RWPE2 (cell line): ENCODE measurements at regions not wholly inside any gene's neighbourhood (a gene's known extent, or its start where the extent isn't known, plus 50 kb on each side); places are given as distances from the start of the nearest gene placed in this dataset.

ENCODE experiments used
- ATAC-seq: fragments of 200-7000 bp; cut with Tn5 transposase; 3 replicates; pipeline ENCODE4 v1.9.1; 2021; ENCODE audit warnings: low read depth
- DNase-seq: peaks from one replicate; pipeline ENCODE4 v3.0.0-alpha.2; 2020; ENCODE audit warnings: low spot score
- H3K27ac ChIP-seq: fragments of 450-650 bp; 2 replicates; pipeline ENCODE4 v1.5.1; 2017; ENCODE audit warnings: mild to moderate bottlenecking; ENCODE audit not compliant: poor library complexity, severe bottlenecking
- H3K27me3 ChIP-seq: fragments of 250-450 bp; sonication (Bioruptor Pico); 2 replicates; pipeline ENCODE4 v1.5.1; 2021; ENCODE audit warnings: mild to moderate bottlenecking, moderate library complexity; ENCODE audit not compliant: insufficient read depth, poor library complexity, severe bottlenecking
- H3K36me3 ChIP-seq: fragments of 250-450 bp; sonication (Bioruptor Pico); 2 replicates; pipeline ENCODE4 v1.5.1; 2020; ENCODE audit warnings: low read depth, mild to moderate bottlenecking, moderate library complexity
- H3K4me1 ChIP-seq: fragments of 250-450 bp; sonication (Bioruptor Pico); 2 replicates; pipeline ENCODE4 v1.5.1; 2021; ENCODE audit warnings: mild to moderate bottlenecking, moderate library complexity; ENCODE audit not compliant: insufficient read depth, poor library complexity, severe bottlenecking
- H3K4me3 ChIP-seq: fragments of 250-450 bp; sonication (Bioruptor Pico); 2 replicates; pipeline ENCODE4 v1.5.1; 2021; ENCODE audit warnings: mild to moderate bottlenecking, moderate library complexity; ENCODE audit not compliant: severe bottlenecking
- H3K9me3 ChIP-seq: fragments of 250-450 bp; sonication (Bioruptor Pico); 2 replicates; pipeline ENCODE4 v1.5.1; 2021; ENCODE audit warnings: mild to moderate bottlenecking, moderate library complexity; ENCODE audit not compliant: severe bottlenecking
- CTCF ChIP-seq: fragments of 450-650 bp; IDR thresholded peaks from one replicate; pipeline ENCODE4 v1.5.1; 2017; ENCODE audit warnings: mild to moderate bottlenecking, moderate library complexity; ENCODE audit not compliant: poor library complexity, severe bottlenecking

GRCh38 chr14:80446356-80446755 is 235.1 kb upstream of the DIO2 start:
- Histone ChIP-seq H3K4me1 (no peaks in the 10 kb centered on the region), H3K27me3 (no peaks in the 10 kb centered on the region), H3K36me3 (no peaks in the 10 kb centered on the region), H3K4me3 (no peak overlapping the region), H3K27ac (no peak overlapping the region), H3K9me3 (no peaks in the 10 kb centered on the region)
- no peak for TF ChIP-seq CTCF
- ATAC-seq (no peak), DNase-seq (no peak)

GRCh38 chr14:80445605-80446004 is 234.3 kb upstream of the DIO2 start:
- no peak for TF ChIP-seq CTCF
- DNase-seq (no peak), ATAC-seq (no peak)
- H3K27me3 ChIP-seq = no peaks in the 10 kb centered on the region
- H3K27ac ChIP-seq = no peak overlapping the region
- H3K4me1 ChIP-seq = no peaks in the 10 kb centered on the region
- H3K4me3 ChIP-seq = no peak overlapping the region
- no peaks in the 10 kb centered on the region for H3K9me3 ChIP-seq
- H3K36me3 ChIP-seq = no peaks in the 10 kb centered on the region

GRCh38 chr14:80434574-80435321 is 223.4 kb upstream of the DIO2 start:
- Histone ChIP-seq H3K36me3 (no peaks in the 10 kb centered on the region), H3K4me3 (no peak overlapping the region), H3K27ac (no peak overlapping the region), H3K4me1 (peaks cover 4% of the 10 kb centered on the region), H3K9me3 (no peaks in the 10 kb centered on the region), H3K27me3 (no peaks in the 10 kb centered on the region)
- ATAC-seq = peak; percentile 98
- no peak for TF ChIP-seq CTCF
- DNase-seq = peak; percentile 69

GRCh38 chr14:80433811-80434210 is 222.5 kb upstream of the DIO2 start:
- H3K27me3 ChIP-seq = no peaks in the 10 kb centered on the region
- H3K4me1 ChIP-seq = peaks cover 4% of the 10 kb centered on the region
- no peak overlapping the region for H3K4me3 ChIP-seq
- no peak for DNase-seq
- TF ChIP-seq CTCF = no peak
- ATAC-seq = no peak
- H3K9me3 ChIP-seq = no peaks in the 10 kb centered on the region
- no peak overlapping the region for H3K27ac ChIP-seq
- no peaks in the 10 kb centered on the region for H3K36me3 ChIP-seq

- no peak for TF ChIP-seq CTCF
- H3K27me3 ChIP-seq = no peaks in the 10 kb centered on the region
Measured at GRCh38 chr14:80428671-80429070, 217.4 kb upstream of the DIO2 start.

More at GRCh38 chr14:80428671-80429070, 217.4 kb upstream of the DIO2 start:
- no peaks in the 10 kb centered on the region for H3K36me3 ChIP-seq
- DNase-seq (no peak), ATAC-seq (no peak)
- H3K27ac ChIP-seq = no peak overlapping the region
- no peak overlapping the region for H3K4me3 ChIP-seq
- peaks cover 20% of the 10 kb centered on the region for H3K4me1 ChIP-seq
- no peaks in the 10 kb centered on the region for H3K9me3 ChIP-seq
